ENCODE measurements at regions not wholly inside any gene's neighbourhood (a gene's known extent, or its start where the extent isn't known, plus 50 kb on each side); places are given as distances from the start of the nearest gene placed in this dataset.

GRCh38 chr15:92291900-92292299, 101.8 kb upstream of the ST8SIA2 start:
- TF ChIP-seq CTCF (IDR thresholded peaks at IDR 0.05) (no peak), POLR2A (IDR thresholded peaks at IDR 0.05) (no peak)

Data from adrenal gland (tissue), 5 donors.